ENCODE measurements at regions not wholly inside any gene's neighbourhood (a gene's known extent, or its start where the extent isn't known, plus 50 kb on each side); places are given as distances from the start of the nearest gene placed in this dataset.

- TF ChIP-seq CTCF (IDR thresholded peaks at IDR 0.05): no peak
- TF ChIP-seq POLR2AphosphoS5 (IDR thresholded peaks at IDR 0.05): no peak
- TF ChIP-seq EP300 (IDR thresholded peaks at IDR 0.05): no peak
Observed at GRCh38 chr6:143578054-143578453, 66.5 kb upstream of the FUCA2 start.
